Gastrocnemius medialis (tissue), 4 donors: ENCODE measurements at regions not wholly inside any gene's neighbourhood (a gene's known extent, or its start where the extent isn't known, plus 50 kb on each side); places are given as distances from the start of the nearest gene placed in this dataset.

Source experiments
- POLR2A ChIP-seq, 2 donors: fragments of 450-650 bp; IDR thresholded peaks; one replicate each; pipeline ENCODE4 v1.6.1; 2017; ENCODE audit warnings: antibody characterized with exemption in 2 of 2, mild to moderate bottlenecking in 2 of 2, moderate library complexity in 2 of 2
- TF ChIP-seq, protein P1 (sequence below), 5 experiments: fragments of 450-650 bp in 3 of 5; fragments of 200-600 bp in 2 of 5; sonication (generic) in 2 of 5; IDR thresholded peaks in 4 of 5; conservative IDR thresholded peaks in 1 of 5; 1 replicate in 4 of 5; 2 replicates in 1 of 5; pipeline ENCODE4 v1.5.1; 2016 to 2019; ENCODE audit warnings: antibody characterized with exemption in 5 of 5, mild to moderate bottlenecking in 3 of 5, moderate library complexity in 3 of 5

DNA sequence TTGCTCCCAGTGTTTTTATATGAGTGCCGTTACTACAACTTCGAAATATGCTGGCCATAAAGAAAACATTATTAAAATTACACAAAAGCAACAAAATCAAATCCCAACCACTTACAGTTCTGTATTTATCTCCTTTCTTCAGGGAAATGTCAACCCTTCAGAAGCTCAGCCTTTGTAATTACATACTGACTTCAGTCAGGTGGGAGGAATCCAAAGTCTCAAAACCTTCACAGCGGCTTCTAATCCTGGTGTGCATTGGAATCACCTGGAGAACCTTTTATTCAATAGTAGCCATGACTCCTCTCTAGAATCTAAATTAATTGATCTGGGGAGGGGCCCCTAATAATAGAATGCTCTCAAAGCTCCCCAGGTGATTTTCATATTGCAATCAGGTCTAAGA, 463.7 kb upstream of the ARHGEF26 start:
- TF ChIP-seq POLR2A (IDR thresholded peaks at IDR 0.05): no peak
- TF ChIP-seq, protein P1, sequence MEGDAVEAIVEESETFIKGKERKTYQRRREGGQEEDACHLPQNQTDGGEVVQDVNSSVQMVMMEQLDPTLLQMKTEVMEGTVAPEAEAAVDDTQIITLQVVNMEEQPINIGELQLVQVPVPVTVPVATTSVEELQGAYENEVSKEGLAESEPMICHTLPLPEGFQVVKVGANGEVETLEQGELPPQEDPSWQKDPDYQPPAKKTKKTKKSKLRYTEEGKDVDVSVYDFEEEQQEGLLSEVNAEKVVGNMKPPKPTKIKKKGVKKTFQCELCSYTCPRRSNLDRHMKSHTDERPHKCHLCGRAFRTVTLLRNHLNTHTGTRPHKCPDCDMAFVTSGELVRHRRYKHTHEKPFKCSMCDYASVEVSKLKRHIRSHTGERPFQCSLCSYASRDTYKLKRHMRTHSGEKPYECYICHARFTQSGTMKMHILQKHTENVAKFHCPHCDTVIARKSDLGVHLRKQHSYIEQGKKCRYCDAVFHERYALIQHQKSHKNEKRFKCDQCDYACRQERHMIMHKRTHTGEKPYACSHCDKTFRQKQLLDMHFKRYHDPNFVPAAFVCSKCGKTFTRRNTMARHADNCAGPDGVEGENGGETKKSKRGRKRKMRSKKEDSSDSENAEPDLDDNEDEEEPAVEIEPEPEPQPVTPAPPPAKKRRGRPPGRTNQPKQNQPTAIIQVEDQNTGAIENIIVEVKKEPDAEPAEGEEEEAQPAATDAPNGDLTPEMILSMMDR (IDR thresholded peaks at IDR 0.05 in 4 of 5, conservative IDR thresholded peaks at IDR 0.05 in 1 of 5): no peak
